ENCODE measurements at regions not wholly inside any gene's neighbourhood (a gene's known extent, or its start where the extent isn't known, plus 50 kb on each side); places are given as distances from the start of the nearest gene placed in this dataset.

GRCh38 chr3:161884830-161885229 is 388.2 kb downstream of the OTOL1 start:
- no peaks in the 10 kb centered on the region for H3K9me3 ChIP-seq (ENCODE audit: low read length)
- no peaks in the 10 kb centered on the region for H3K36me3 ChIP-seq (ENCODE audit: insufficient read depth, low read length)
- H3K27ac ChIP-seq (ENCODE audit: low read depth, low read length, poor library complexity, severe bottlenecking): no peak overlapping the region
- POLR2A ChIA-PET: no interaction called here
- no peak overlapping the region for H3K4me3 ChIP-seq (ENCODE audit: low read depth, low read length, poor library complexity, severe bottlenecking)
- no peaks in the 10 kb centered on the region for H3K9me2 ChIP-seq (ENCODE audit: insufficient read depth, low read length)
- DNase-seq (ENCODE audit: low spot score): no peak
- no TSS peak for BruUV-seq (replicated peaks)
- no peaks in the 10 kb centered on the region for H4K20me1 ChIP-seq (ENCODE audit: insufficient read depth, low read length)
- H3K4me1 ChIP-seq (ENCODE audit: insufficient read depth, low read length, poor library complexity, severe bottlenecking): no peaks in the 10 kb centered on the region
- no peak for TF ChIP-seq EZH2phosphoT487 (IDR thresholded peaks at IDR 0.05; ENCODE audit: borderline replicate concordance, low read depth, low read length)
- TF ChIP-seq, protein P1, sequence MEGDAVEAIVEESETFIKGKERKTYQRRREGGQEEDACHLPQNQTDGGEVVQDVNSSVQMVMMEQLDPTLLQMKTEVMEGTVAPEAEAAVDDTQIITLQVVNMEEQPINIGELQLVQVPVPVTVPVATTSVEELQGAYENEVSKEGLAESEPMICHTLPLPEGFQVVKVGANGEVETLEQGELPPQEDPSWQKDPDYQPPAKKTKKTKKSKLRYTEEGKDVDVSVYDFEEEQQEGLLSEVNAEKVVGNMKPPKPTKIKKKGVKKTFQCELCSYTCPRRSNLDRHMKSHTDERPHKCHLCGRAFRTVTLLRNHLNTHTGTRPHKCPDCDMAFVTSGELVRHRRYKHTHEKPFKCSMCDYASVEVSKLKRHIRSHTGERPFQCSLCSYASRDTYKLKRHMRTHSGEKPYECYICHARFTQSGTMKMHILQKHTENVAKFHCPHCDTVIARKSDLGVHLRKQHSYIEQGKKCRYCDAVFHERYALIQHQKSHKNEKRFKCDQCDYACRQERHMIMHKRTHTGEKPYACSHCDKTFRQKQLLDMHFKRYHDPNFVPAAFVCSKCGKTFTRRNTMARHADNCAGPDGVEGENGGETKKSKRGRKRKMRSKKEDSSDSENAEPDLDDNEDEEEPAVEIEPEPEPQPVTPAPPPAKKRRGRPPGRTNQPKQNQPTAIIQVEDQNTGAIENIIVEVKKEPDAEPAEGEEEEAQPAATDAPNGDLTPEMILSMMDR (conservative IDR thresholded peaks at IDR 0.05; ENCODE audit: low read length): no peak
- CTCF ChIA-PET (ENCODE audit: unreplicated experiment): no interaction called here
- no peak overlapping the region for H3K4me2 ChIP-seq (ENCODE audit: low read length)
- intact Hi-C loops (cut with micrococcal nuclease; ENCODE audit: unreplicated experiment): no loop called here
- H3K79me2 ChIP-seq (ENCODE audit: insufficient read depth, low read depth, low read length): no peaks in the 10 kb centered on the region
- no peak overlapping the region for H2AFZ ChIP-seq (ENCODE audit: low read length)

- H3K9me2 ChIP-seq (ENCODE audit: insufficient read depth, low read length): no peaks in the 10 kb centered on the region
- no peaks in the 10 kb centered on the region for H3K36me3 ChIP-seq (ENCODE audit: insufficient read depth, low read length)
- intact Hi-C loops (cut with micrococcal nuclease; ENCODE audit: unreplicated experiment): no loop called here
- BruUV-seq (replicated peaks): no TSS peak
- no peaks in the 10 kb centered on the region for H3K79me2 ChIP-seq (ENCODE audit: insufficient read depth, low read depth, low read length)
- no peak overlapping the region for H2AFZ ChIP-seq (ENCODE audit: low read length)
- no peaks in the 10 kb centered on the region for H3K4me1 ChIP-seq (ENCODE audit: insufficient read depth, low read length, poor library complexity, severe bottlenecking)
- H3K4me3 ChIP-seq (ENCODE audit: low read depth, low read length, poor library complexity, severe bottlenecking): no peak overlapping the region
- TF ChIP-seq, protein P1 (conservative IDR thresholded peaks at IDR 0.05; ENCODE audit: low read length): no peak
- no peak for TF ChIP-seq EZH2phosphoT487 (IDR thresholded peaks at IDR 0.05; ENCODE audit: borderline replicate concordance, low read depth, low read length)
- H4K20me1 ChIP-seq (ENCODE audit: insufficient read depth, low read length): no peaks in the 10 kb centered on the region
- DNase-seq (ENCODE audit: low spot score): no peak
- H3K9me3 ChIP-seq (ENCODE audit: low read length): no peaks in the 10 kb centered on the region
- POLR2A ChIA-PET: interaction anchor here (0.6 kb wide), 1 partner anchor 498 kb away, joined by 3 read pairs; no protein-coding TSS in a partner anchor
- H3K27ac ChIP-seq (ENCODE audit: low read depth, low read length, poor library complexity, severe bottlenecking): no peak overlapping the region
- H3K4me2 ChIP-seq (ENCODE audit: low read length): no peak overlapping the region
- CTCF ChIA-PET (ENCODE audit: unreplicated experiment): no interaction called here
Measured at GRCh38 chr3:161890147-161890625, 393.6 kb downstream of the OTOL1 start.

DNA sequence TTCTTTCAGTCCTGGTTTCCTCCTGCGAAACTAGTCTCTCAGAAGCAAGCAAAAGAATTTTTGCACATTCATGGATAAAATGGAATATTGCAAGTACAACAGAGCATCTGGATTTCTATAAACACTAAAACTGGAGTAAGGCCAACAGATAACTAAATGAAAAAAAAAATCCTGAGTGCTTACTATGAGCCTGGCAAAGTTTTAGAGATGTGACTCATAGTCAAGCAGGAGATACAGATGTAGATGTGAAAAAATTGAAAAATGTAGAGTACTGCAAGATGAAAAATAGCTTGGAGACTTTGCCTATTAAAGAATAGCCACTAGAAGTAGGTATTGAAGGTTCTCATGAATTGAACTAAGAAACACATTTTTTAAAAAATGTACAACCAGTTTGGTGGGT is 397.4 kb downstream of the OTOL1 start:
- no peaks in the 10 kb centered on the region for H3K9me3 ChIP-seq (ENCODE audit: low read length)
- DNase-seq (ENCODE audit: low spot score): no peak
- H4K20me1 ChIP-seq (ENCODE audit: insufficient read depth, low read length): no peaks in the 10 kb centered on the region
- ChIA-PET POLR2A (no interaction called here), CTCF (ENCODE audit: unreplicated experiment) (no interaction called here)
- H3K4me3 ChIP-seq (ENCODE audit: low read depth, low read length, poor library complexity, severe bottlenecking): no peak overlapping the region
- H3K36me3 ChIP-seq (ENCODE audit: insufficient read depth, low read length): no peaks in the 10 kb centered on the region
- H2AFZ ChIP-seq (ENCODE audit: low read length): no peak overlapping the region
- no peaks in the 10 kb centered on the region for H3K4me1 ChIP-seq (ENCODE audit: insufficient read depth, low read length, poor library complexity, severe bottlenecking)
- intact Hi-C loops (cut with micrococcal nuclease; ENCODE audit: unreplicated experiment): no loop called here
- H3K27ac ChIP-seq (ENCODE audit: low read depth, low read length, poor library complexity, severe bottlenecking): no peak overlapping the region
- no peak overlapping the region for H3K4me2 ChIP-seq (ENCODE audit: low read length)
- H3K79me2 ChIP-seq (ENCODE audit: insufficient read depth, low read depth, low read length): no peaks in the 10 kb centered on the region
- no peak for TF ChIP-seq EZH2phosphoT487 (IDR thresholded peaks at IDR 0.05; ENCODE audit: borderline replicate concordance, low read depth, low read length)
- TF ChIP-seq, protein P1 (conservative IDR thresholded peaks at IDR 0.05; ENCODE audit: low read length): no peak
- BruUV-seq (replicated peaks): no TSS peak
- H3K9me2 ChIP-seq (ENCODE audit: insufficient read depth, low read length): no peaks in the 10 kb centered on the region

All from OCI-LY7 (cell line).